H1 (cell line): ENCODE measurements at regions not wholly inside any gene's neighbourhood (a gene's known extent, or its start where the extent isn't known, plus 50 kb on each side); places are given as distances from the start of the nearest gene placed in this dataset.

Source experiments
- CTCF ChIA-PET: fragments of 300-600 bp; sonication (Branson Sonifier 250); formaldehyde crosslinking; loops from one replicate; lab custom pipeline; 2021; ENCODE audit not compliant: partially characterized antibody; lab: Charles Lee
- POLR2A ChIA-PET: fragments of 300-600 bp; sonication (Branson Sonifier 250); formaldehyde crosslinking; loops from one replicate; lab custom pipeline; 2021; ENCODE audit warnings: inconsistent platforms; ENCODE audit not compliant: partially characterized antibody; lab: Charles Lee
- DNase-seq, 2 experiments: peaks; one replicate each; pipeline versions ENCODE4 v3.0.0 to v3.0.0-alpha.2; 2010 to 2022; ENCODE audit warnings: low spot score in 2 of 2, low read depth in 1 of 2, mixed read lengths in 1 of 2
- FAIRE-seq: peaks from 2 replicates; lab custom pipeline; 2011; peaks lifted over from hg19 to GRCh38; lab: Jason Lieb, UNC
- H2AFZ ChIP-seq: 2 replicates; pipeline ENCODE4 v1.8.1; 2012; ENCODE audit warnings: low read length, inconsistent platforms
- H2AK5ac ChIP-seq: 2 replicates; pipeline ENCODE4 v1.6.1; 2013; ENCODE audit warnings: low read depth, low read length
- H2BK120ac ChIP-seq: replicated peaks from 2 replicates; pipeline ENCODE3; 2013; ENCODE audit warnings: low read depth, low read length, inconsistent platforms
- H2BK12ac ChIP-seq: 2 replicates; pipeline ENCODE4 v1.6.1; 2013; ENCODE audit warnings: low read depth, low read length
- H2BK15ac ChIP-seq: 2 replicates; pipeline ENCODE4 v1.6.1; 2013; ENCODE audit warnings: low read length
- H2BK20ac ChIP-seq: 2 replicates; pipeline ENCODE4 v1.6.1; 2013; ENCODE audit warnings: low read length
- H2BK5ac ChIP-seq: 2 replicates; pipeline ENCODE4 v1.6.1; 2013; ENCODE audit warnings: low read depth, low read length
- H3K14ac ChIP-seq: 2 replicates; pipeline ENCODE4 v1.6.1; 2013; ENCODE audit warnings: inconsistent platforms; ENCODE audit not compliant: insufficient read length
- H3K18ac ChIP-seq: 2 replicates; pipeline ENCODE4 v1.6.1; 2013; ENCODE audit warnings: low read length; ENCODE audit errors: extremely low read depth
- H3K23ac ChIP-seq: 2 replicates; pipeline ENCODE4 v1.6.1; 2013; ENCODE audit warnings: inconsistent platforms; ENCODE audit not compliant: insufficient read length
- H3K23me2 ChIP-seq: 2 replicates; pipeline ENCODE4 v1.6.1; 2013; ENCODE audit warnings: low read depth, low read length
- H3K27ac ChIP-seq: 2 replicates; pipeline ENCODE4 v1.6.1; 2011; ENCODE audit warnings: low read depth, low read length, inconsistent platforms
- H3K27me3 ChIP-seq, 4 experiments: replicated peaks in 1 of 4; 1 replicate in 1 of 4; 2 replicates in 3 of 4; pipeline versions ENCODE4 v1.6.1 to v1.8.1; 2011 to 2013; ENCODE audit warnings: low read length in 3 of 4, mild to moderate bottlenecking in 3 of 4, inconsistent platforms in 2 of 4, mixed read lengths in 2 of 4, moderate library complexity in 1 of 4; ENCODE audit not compliant: control insufficient read depth in 3 of 4, insufficient read depth in 3 of 4; ENCODE audit errors: extremely low read depth in 1 of 4
- H3K36me3 ChIP-seq, 4 experiments: 2 replicates each; pipeline versions ENCODE4 v1.6.1 to v1.8.1; 2011 to 2013; ENCODE audit warnings: mild to moderate bottlenecking in 4 of 4, low read length in 3 of 4, moderate library complexity in 2 of 4, control low read depth in 1 of 4, inconsistent platforms in 1 of 4; ENCODE audit not compliant: insufficient read depth in 4 of 4, control insufficient read depth in 2 of 4
- H3K4ac ChIP-seq: replicated peaks from 2 replicates; pipeline ENCODE3; 2013; ENCODE audit warnings: low read length, low read depth, mixed read lengths, inconsistent platforms; ENCODE audit not compliant: insufficient read length
- H3K4me1 ChIP-seq, 4 experiments: replicated peaks in 1 of 4; 1 replicate in 1 of 4; 2 replicates in 3 of 4; pipeline versions ENCODE4 v1.6.1 to v1.8.1; 2011 to 2013; ENCODE audit warnings: low read length in 3 of 4, inconsistent platforms in 2 of 4, mixed read lengths in 1 of 4; ENCODE audit not compliant: insufficient read depth in 4 of 4, control insufficient read depth in 3 of 4
- H3K4me2 ChIP-seq, 2 experiments: 2 replicates each; pipeline versions ENCODE4 v1.6.1 to v1.8.1; 2011 to 2013; ENCODE audit warnings: low read depth in 2 of 2, low read length in 2 of 2, control low read depth in 1 of 2, inconsistent platforms in 1 of 2, mild to moderate bottlenecking in 1 of 2; ENCODE audit not compliant: insufficient read depth in 1 of 2
- H3K4me3 ChIP-seq, 4 experiments: fragments of 200-600, 300-600 bp in 1 of 4; sonication (generic), shearing (Covaris generic), sonication (Bioruptor Twin) in 1 of 4; 2 replicates each; pipeline versions ENCODE4 v1.5.1 to v1.8.1; 2011 to 2016; ENCODE audit warnings: low read length in 4 of 4, low read depth in 3 of 4, control low read depth in 2 of 4, inconsistent platforms in 2 of 4, mild to moderate bottlenecking in 2 of 4, mixed read lengths in 1 of 4, moderate library complexity in 1 of 4; ENCODE audit not compliant: insufficient read depth in 2 of 4; ENCODE audit errors: extremely low read depth in 1 of 4
- H3K56ac ChIP-seq: replicated peaks from 2 replicates; pipeline ENCODE3; 2013; ENCODE audit warnings: low read depth, mild to moderate bottlenecking, mixed read lengths, low read length, inconsistent platforms; ENCODE audit not compliant: insufficient read length
- H3K79me1 ChIP-seq: 2 replicates; pipeline ENCODE4 v1.6.1; 2013; ENCODE audit warnings: low read depth, low read length, control low read depth
- H3K79me2 ChIP-seq, 2 experiments: 2 replicates each; pipeline versions ENCODE4 v1.6.1 to v1.8.1; 2012 to 2013; ENCODE audit warnings: low read length in 2 of 2, mild to moderate bottlenecking in 2 of 2, inconsistent platforms in 1 of 2; ENCODE audit not compliant: insufficient read depth in 2 of 2, control insufficient read depth in 1 of 2
- H3K9ac ChIP-seq, 4 experiments: replicated peaks in 1 of 4; 1 replicate in 1 of 4; 2 replicates in 3 of 4; pipeline versions ENCODE4 v1.6.1 to v1.8.1; 2011 to 2013; ENCODE audit warnings: low read depth in 3 of 4, low read length in 3 of 4, control low read depth in 2 of 4, mild to moderate bottlenecking in 2 of 4, moderate library complexity in 2 of 4, inconsistent platforms in 1 of 4; ENCODE audit errors: extremely low read depth in 1 of 4
- H3K9me3 ChIP-seq, 2 experiments: 2 replicates each; pipeline versions ENCODE4 v1.6.1 to v1.8.1; 2012 to 2013; ENCODE audit warnings: mild to moderate bottlenecking in 2 of 2, moderate library complexity in 2 of 2, control low read depth in 1 of 2, inconsistent platforms in 1 of 2, low read depth in 1 of 2, low read length in 1 of 2, mixed read lengths in 1 of 2; ENCODE audit not compliant: insufficient read depth in 2 of 2
- H4K20me1 ChIP-seq, 2 experiments: replicated peaks in 1 of 2; 2 replicates each; pipeline versions ENCODE3 to v1.8.1; 2011 to 2013; ENCODE audit warnings: inconsistent platforms in 2 of 2, low read length in 2 of 2, mild to moderate bottlenecking in 1 of 2; ENCODE audit not compliant: insufficient read depth in 2 of 2, control insufficient read depth in 1 of 2
- H4K5ac ChIP-seq: 2 replicates; pipeline ENCODE4 v1.6.1; 2013; ENCODE audit warnings: low read length, low read depth, mixed read lengths, inconsistent platforms; ENCODE audit not compliant: insufficient read length
- H4K8ac ChIP-seq: 2 replicates; pipeline ENCODE4 v1.8.0; 2013; ENCODE audit warnings: mild to moderate bottlenecking, moderate library complexity, low read length, inconsistent platforms; ENCODE audit not compliant: insufficient read depth; ENCODE audit errors: extremely low read depth
- H4K91ac ChIP-seq: replicated peaks from 2 replicates; pipeline ENCODE3; 2013; ENCODE audit warnings: low read length, mixed read lengths, inconsistent platforms; ENCODE audit not compliant: insufficient read length
- ATF2 ChIP-seq: IDR thresholded peaks from 2 replicates; pipeline ENCODE4 v1.6.1; 2012; ENCODE audit warnings: low read length, inconsistent platforms
- BCL11A ChIP-seq, 2 experiments: IDR thresholded peaks; one replicate each; pipeline ENCODE4 v1.6.1; 2011; ENCODE audit warnings: low read depth in 2 of 2, low read length in 2 of 2, mild to moderate bottlenecking in 2 of 2
- CREB1 ChIP-seq: IDR thresholded peaks from 2 replicates; pipeline ENCODE4 v1.6.1; 2012; ENCODE audit warnings: inconsistent platforms
- KDM4A ChIP-seq: IDR thresholded peaks from one replicate; pipeline ENCODE4 v1.7.1; 2012; ENCODE audit warnings: low read depth, mild to moderate bottlenecking, moderate library complexity, low read length, inconsistent platforms; ENCODE audit not compliant: severe bottlenecking
- POLR2AphosphoS5 ChIP-seq: IDR thresholded peaks from 2 replicates; pipeline ENCODE4 v1.6.1; 2011; ENCODE audit warnings: low read depth, low read length
- POU5F1 ChIP-seq: IDR thresholded peaks from 2 replicates; pipeline ENCODE4 v1.6.1; 2011; ENCODE audit warnings: low read depth, mild to moderate bottlenecking, low read length, moderate library complexity
- RBBP5 ChIP-seq: IDR thresholded peaks from 2 replicates; pipeline ENCODE4 v1.7.1; 2012; ENCODE audit warnings: low read depth, mild to moderate bottlenecking, inconsistent platforms, low read length, moderate library complexity, borderline replicate concordance
- RNF2 ChIP-seq: fragments of 200-900, 300-1000 bp; sonication (generic); IDR thresholded peaks from 2 replicates; pipeline ENCODE4 v1.7.1; 2016; ENCODE audit warnings: borderline replicate concordance, low read depth, mild to moderate bottlenecking, antibody characterized with exemption, low read length; ENCODE audit not compliant: poor library complexity, severe bottlenecking; ENCODE audit errors: missing control alignments
- SIRT6 ChIP-seq: IDR thresholded peaks from one replicate; pipeline ENCODE4 v1.7.1; 2012; ENCODE audit warnings: low read length, inconsistent platforms
- SUZ12 ChIP-seq: fragments of 200-600 bp; sonication (generic); IDR thresholded peaks from 2 replicates; pipeline ENCODE4 v1.6.1; 2012; ENCODE audit warnings: mild to moderate bottlenecking, inconsistent platforms, low read length, moderate library complexity, mixed read lengths
- TAF7 ChIP-seq: optimal IDR thresholded peaks from 2 replicates; pipeline ENCODE3; 2011; ENCODE audit warnings: low read depth, mild to moderate bottlenecking, inconsistent platforms, low read length, moderate library complexity, borderline replicate concordance
- USF2 ChIP-seq: IDR thresholded peaks from 2 replicates; pipeline ENCODE4 v1.6.1; 2011; ENCODE audit warnings: low read length, improper control_type of control experiment
- WGBS, 2 experiments: shearing (Covaris generic) in 1 of 2; methylation state at CpG; one replicate each; pipeline versions ENCODE4 v1.1.6 to v1.1.7; 2013 to 2015; ENCODE audit warnings: low lambda C conversion rate in 2 of 2, mixed read lengths in 2 of 2, inconsistent platforms in 1 of 2, low coverage in 1 of 2, missing lambda C conversion rate in 1 of 2; ENCODE audit not compliant: insufficient replicate concordance in 2 of 2, insufficient coverage in 1 of 2, insufficient read length in 1 of 2; ENCODE audit errors: extremely low coverage in 1 of 2, missing lambda C conversion rate in 1 of 2; 5-methylcytosine and 5-hydroxymethylcytosine counted together

DNA sequence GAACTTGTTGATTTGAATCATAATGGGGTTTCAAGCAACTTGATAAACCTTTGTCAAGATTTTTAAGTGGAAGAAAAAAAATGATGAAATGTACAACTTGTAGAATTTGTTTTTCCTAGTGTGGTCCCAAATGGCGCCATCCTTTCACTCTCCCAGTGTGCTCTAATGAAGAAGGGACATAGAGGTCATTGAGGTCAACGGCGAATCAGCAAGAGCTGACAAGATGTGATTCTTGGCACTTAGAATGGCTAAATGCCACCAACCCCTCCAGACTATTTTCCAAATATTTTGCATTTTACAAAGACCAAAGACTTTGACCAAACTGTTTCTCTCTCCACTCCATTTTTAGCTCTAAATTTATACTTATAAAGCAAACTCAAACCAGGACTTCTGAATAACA is 320.2 kb upstream of the MME start:
- FAIRE-seq = no peak
- WGBS, 2 experiments = 98% methylated on average over 3 of the region's 3 CpGs; no CpG with 5 or more reads in 1 of the 2 experiments
- TF ChIP-seq KDM4A = no peak
- no peak for TF ChIP-seq SIRT6
- no peak for TF ChIP-seq POLR2AphosphoS5
- no peak for TF ChIP-seq RBBP5
- TF ChIP-seq POU5F1 = no peak
- no peak for TF ChIP-seq ATF2
- no peak for TF ChIP-seq CREB1
- no peak for TF ChIP-seq BCL11A (IDR thresholded peaks at IDR 0.05; ENCODE audit: low read depth in 2 of 2, low read length in 2 of 2)
- no peak for TF ChIP-seq RNF2
- no peak for TF ChIP-seq TAF7
- TF ChIP-seq USF2 = no peak
- TF ChIP-seq SUZ12 = no peak

More for the DNA sequence above, 320.2 kb upstream of the MME start:
- H3K9ac ChIP-seq = no peak overlapping the region
- no peak overlapping the region for H4K91ac ChIP-seq
- H2BK15ac ChIP-seq = no peak overlapping the region
- H2AFZ ChIP-seq = no peak overlapping the region
- H2BK5ac ChIP-seq = no peak overlapping the region
- H2BK12ac ChIP-seq = no peak overlapping the region
- H4K8ac ChIP-seq = no peak overlapping the region
- no peaks in the 10 kb centered on the region for H3K79me1 ChIP-seq
- no peaks in the 10 kb centered on the region for H3K4me1 ChIP-seq
- H3K23me2 ChIP-seq = no peaks in the 10 kb centered on the region; the same call in 1 of the 2 replicates
- H3K36me3 ChIP-seq = no peaks in the 10 kb centered on the region
- ChIA-PET CTCF (interaction anchor here (1.2 kb wide), 1 partner anchor 344 kb away, joined by 3 read pairs; no protein-coding TSS in a partner anchor), POLR2A (no interaction called here)
- H3K4ac ChIP-seq = no peak overlapping the region
- H4K20me1 ChIP-seq = no peaks in the 10 kb centered on the region
- no peak overlapping the region for H3K27ac ChIP-seq
- H3K27me3 ChIP-seq = no peaks in the 10 kb centered on the region
- no peak overlapping the region for H3K4me2 ChIP-seq
- H3K79me2 ChIP-seq = no peaks in the 10 kb centered on the region
- no peak overlapping the region for H2AK5ac ChIP-seq
- H3K9me3 ChIP-seq = no peaks in the 10 kb centered on the region
- no peak overlapping the region for H3K14ac ChIP-seq
- no peak overlapping the region for H2BK20ac ChIP-seq
- no peak overlapping the region for H3K23ac ChIP-seq
- no peak overlapping the region for H3K56ac ChIP-seq
- H3K18ac ChIP-seq = no peak overlapping the region
- no peak overlapping the region for H3K4me3 ChIP-seq
- H4K5ac ChIP-seq = no peak overlapping the region
- no peak for DNase-seq
- H2BK120ac ChIP-seq = no peak overlapping the region
